ENCODE measurements at regions not wholly inside any gene's neighbourhood (a gene's known extent, or its start where the extent isn't known, plus 50 kb on each side); places are given as distances from the start of the nearest gene placed in this dataset.

- Histone ChIP-seq H3K9ac (ENCODE audit: low read depth in 1 of 2, low read length in 2 of 2) (no peak overlapping the region), H3K27ac (ENCODE audit: low read depth in 1 of 2, low read length in 2 of 2) (no peak overlapping the region), H3K36me3 (ENCODE audit: control insufficient read depth in 4 of 4, insufficient read depth in 3 of 4, low read depth in 1 of 4, low read length in 3 of 4) (no peaks in the 10 kb centered on the region), H3K27me3 (ENCODE audit: control insufficient read depth in 4 of 4, insufficient read depth in 4 of 4, low read length in 3 of 4) (no peaks in the 10 kb centered on the region), H3K9me3 (ENCODE audit: control insufficient read depth in 4 of 4, low read length in 3 of 4) (no peaks in the 10 kb centered on the region), H3K4me3 (ENCODE audit: low read depth in 1 of 3, low read length in 3 of 3) (no peak overlapping the region), H3K4me1 (ENCODE audit: control insufficient read depth in 4 of 4, insufficient read depth in 4 of 4, low read length in 3 of 4) (no peaks in the 10 kb centered on the region)
- TF ChIP-seq RXRA (IDR thresholded peaks at IDR 0.05) (no peak), NR2F2 (IDR thresholded peaks at IDR 0.05) (no peak), HNF4G (IDR thresholded peaks at IDR 0.05) (no peak), FOXA2 (IDR thresholded peaks at IDR 0.05) (no peak), JUND (IDR thresholded peaks at IDR 0.05) (no peak), ATF3 (IDR thresholded peaks at IDR 0.05) (no peak), TAF1 (conservative IDR thresholded peaks at IDR 0.05) (no peak), EGR1 (IDR thresholded peaks at IDR 0.05; ENCODE audit: low read depth in 2 of 2) (no peak), SP1 (IDR thresholded peaks at IDR 0.05) (no peak), FOXA1 (IDR thresholded peaks at IDR 0.05) (no peak), RAD21 (IDR thresholded peaks at IDR 0.05) (no peak), HNF4A (conservative IDR thresholded peaks at IDR 0.05) (no peak)
- TF ChIP-seq, protein P1, sequence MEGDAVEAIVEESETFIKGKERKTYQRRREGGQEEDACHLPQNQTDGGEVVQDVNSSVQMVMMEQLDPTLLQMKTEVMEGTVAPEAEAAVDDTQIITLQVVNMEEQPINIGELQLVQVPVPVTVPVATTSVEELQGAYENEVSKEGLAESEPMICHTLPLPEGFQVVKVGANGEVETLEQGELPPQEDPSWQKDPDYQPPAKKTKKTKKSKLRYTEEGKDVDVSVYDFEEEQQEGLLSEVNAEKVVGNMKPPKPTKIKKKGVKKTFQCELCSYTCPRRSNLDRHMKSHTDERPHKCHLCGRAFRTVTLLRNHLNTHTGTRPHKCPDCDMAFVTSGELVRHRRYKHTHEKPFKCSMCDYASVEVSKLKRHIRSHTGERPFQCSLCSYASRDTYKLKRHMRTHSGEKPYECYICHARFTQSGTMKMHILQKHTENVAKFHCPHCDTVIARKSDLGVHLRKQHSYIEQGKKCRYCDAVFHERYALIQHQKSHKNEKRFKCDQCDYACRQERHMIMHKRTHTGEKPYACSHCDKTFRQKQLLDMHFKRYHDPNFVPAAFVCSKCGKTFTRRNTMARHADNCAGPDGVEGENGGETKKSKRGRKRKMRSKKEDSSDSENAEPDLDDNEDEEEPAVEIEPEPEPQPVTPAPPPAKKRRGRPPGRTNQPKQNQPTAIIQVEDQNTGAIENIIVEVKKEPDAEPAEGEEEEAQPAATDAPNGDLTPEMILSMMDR (IDR thresholded peaks at IDR 0.05; ENCODE audit: low read depth, low read length, missing input control), result no peak
- TF ChIP-seq, protein P2, sequence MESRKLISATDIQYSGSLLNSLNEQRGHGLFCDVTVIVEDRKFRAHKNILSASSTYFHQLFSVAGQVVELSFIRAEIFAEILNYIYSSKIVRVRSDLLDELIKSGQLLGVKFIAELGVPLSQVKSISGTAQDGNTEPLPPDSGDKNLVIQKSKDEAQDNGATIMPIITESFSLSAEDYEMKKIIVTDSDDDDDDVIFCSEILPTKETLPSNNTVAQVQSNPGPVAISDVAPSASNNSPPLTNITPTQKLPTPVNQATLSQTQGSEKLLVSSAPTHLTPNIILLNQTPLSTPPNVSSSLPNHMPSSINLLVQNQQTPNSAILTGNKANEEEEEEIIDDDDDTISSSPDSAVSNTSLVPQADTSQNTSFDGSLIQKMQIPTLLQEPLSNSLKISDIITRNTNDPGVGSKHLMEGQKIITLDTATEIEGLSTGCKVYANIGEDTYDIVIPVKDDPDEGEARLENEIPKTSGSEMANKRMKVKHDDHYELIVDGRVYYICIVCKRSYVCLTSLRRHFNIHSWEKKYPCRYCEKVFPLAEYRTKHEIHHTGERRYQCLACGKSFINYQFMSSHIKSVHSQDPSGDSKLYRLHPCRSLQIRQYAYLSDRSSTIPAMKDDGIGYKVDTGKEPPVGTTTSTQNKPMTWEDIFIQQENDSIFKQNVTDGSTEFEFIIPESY (IDR thresholded peaks at IDR 0.05), result no peak
- TF ChIP-seq, protein P3, sequence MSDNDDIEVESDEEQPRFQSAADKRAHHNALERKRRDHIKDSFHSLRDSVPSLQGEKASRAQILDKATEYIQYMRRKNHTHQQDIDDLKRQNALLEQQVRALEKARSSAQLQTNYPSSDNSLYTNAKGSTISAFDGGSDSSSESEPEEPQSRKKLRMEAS (IDR thresholded peaks at IDR 0.05), result no peak
- 54% methylated on average over 3 of the region's 3 CpGs for WGBS
- DNase-seq (ENCODE audit: low spot score), result no peak
Measured at GRCh38 chr12:42916143-42916542, 326.6 kb upstream of the PRICKLE1 start.

GRCh38 chr12:42915426-42915825, 325.9 kb upstream of the PRICKLE1 start:
- Histone ChIP-seq H3K27ac (ENCODE audit: low read depth in 1 of 2, low read length in 2 of 2) (no peak overlapping the region), H3K9ac (ENCODE audit: low read depth in 1 of 2, low read length in 2 of 2) (no peak overlapping the region), H3K27me3 (ENCODE audit: control insufficient read depth in 4 of 4, insufficient read depth in 4 of 4, low read length in 3 of 4) (no peaks in the 10 kb centered on the region), H3K36me3 (ENCODE audit: control insufficient read depth in 4 of 4, insufficient read depth in 3 of 4, low read depth in 1 of 4, low read length in 3 of 4) (no peaks in the 10 kb centered on the region), H3K9me3 (ENCODE audit: control insufficient read depth in 4 of 4, low read length in 3 of 4) (no peaks in the 10 kb centered on the region), H3K4me3 (ENCODE audit: low read depth in 1 of 3, low read length in 3 of 3) (no peak overlapping the region), H3K4me1 (ENCODE audit: control insufficient read depth in 4 of 4, insufficient read depth in 4 of 4, low read length in 3 of 4) (no peaks in the 10 kb centered on the region)
- 63% methylated on average over 4 of the region's 4 CpGs for WGBS
- TF ChIP-seq, protein P4, sequence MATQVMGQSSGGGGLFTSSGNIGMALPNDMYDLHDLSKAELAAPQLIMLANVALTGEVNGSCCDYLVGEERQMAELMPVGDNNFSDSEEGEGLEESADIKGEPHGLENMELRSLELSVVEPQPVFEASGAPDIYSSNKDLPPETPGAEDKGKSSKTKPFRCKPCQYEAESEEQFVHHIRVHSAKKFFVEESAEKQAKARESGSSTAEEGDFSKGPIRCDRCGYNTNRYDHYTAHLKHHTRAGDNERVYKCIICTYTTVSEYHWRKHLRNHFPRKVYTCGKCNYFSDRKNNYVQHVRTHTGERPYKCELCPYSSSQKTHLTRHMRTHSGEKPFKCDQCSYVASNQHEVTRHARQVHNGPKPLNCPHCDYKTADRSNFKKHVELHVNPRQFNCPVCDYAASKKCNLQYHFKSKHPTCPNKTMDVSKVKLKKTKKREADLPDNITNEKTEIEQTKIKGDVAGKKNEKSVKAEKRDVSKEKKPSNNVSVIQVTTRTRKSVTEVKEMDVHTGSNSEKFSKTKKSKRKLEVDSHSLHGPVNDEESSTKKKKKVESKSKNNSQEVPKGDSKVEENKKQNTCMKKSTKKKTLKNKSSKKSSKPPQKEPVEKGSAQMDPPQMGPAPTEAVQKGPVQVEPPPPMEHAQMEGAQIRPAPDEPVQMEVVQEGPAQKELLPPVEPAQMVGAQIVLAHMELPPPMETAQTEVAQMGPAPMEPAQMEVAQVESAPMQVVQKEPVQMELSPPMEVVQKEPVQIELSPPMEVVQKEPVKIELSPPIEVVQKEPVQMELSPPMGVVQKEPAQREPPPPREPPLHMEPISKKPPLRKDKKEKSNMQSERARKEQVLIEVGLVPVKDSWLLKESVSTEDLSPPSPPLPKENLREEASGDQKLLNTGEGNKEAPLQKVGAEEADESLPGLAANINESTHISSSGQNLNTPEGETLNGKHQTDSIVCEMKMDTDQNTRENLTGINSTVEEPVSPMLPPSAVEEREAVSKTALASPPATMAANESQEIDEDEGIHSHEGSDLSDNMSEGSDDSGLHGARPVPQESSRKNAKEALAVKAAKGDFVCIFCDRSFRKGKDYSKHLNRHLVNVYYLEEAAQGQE (IDR thresholded peaks at IDR 0.05), result no peak
- TF ChIP-seq JUND (IDR thresholded peaks at IDR 0.05) (no peak), HNF4A (conservative IDR thresholded peaks at IDR 0.05) (no peak), YY1 (IDR thresholded peaks at IDR 0.05) (no peak)
- TF ChIP-seq, protein P2 (IDR thresholded peaks at IDR 0.05), result no peak
- DNase-seq (ENCODE audit: low spot score), result no peak

All from liver (tissue), 8 donors.